Keratinocyte (primary cell): ENCODE measurements at regions not wholly inside any gene's neighbourhood (a gene's known extent, or its start where the extent isn't known, plus 50 kb on each side); places are given as distances from the start of the nearest gene placed in this dataset.

ENCODE experiments used
- DNase-seq: peaks from one replicate; pipeline ENCODE4 v3.0.0-alpha.2; 2011; ENCODE audit warnings: low read depth, missing footprints, low spot score
- FAIRE-seq: peaks from 2 replicates; lab custom pipeline; 2011; peaks lifted over from hg19 to GRCh38; lab: Jason Lieb, UNC
- H2AFZ ChIP-seq: 2 replicates; pipeline ENCODE4 v1.6.0; 2012; ENCODE audit warnings: low read length, control low read depth, inconsistent platforms; ENCODE audit not compliant: control insufficient read depth
- H3K27ac ChIP-seq: 2 replicates; pipeline ENCODE4 v1.5.1; 2011; ENCODE audit warnings: low read length; ENCODE audit not compliant: control insufficient read depth, insufficient read depth
- H3K27me3 ChIP-seq: 3 replicates; pipeline ENCODE4 v1.6.0; 2011; ENCODE audit warnings: low read length; ENCODE audit not compliant: control insufficient read depth, insufficient read depth; ENCODE audit errors: extremely low read depth
- H3K36me3 ChIP-seq, 2 experiments: 2 replicates in 1 of 2; 3 replicates in 1 of 2; pipeline ENCODE4 v1.5.1; 2011; ENCODE audit warnings: low read length in 2 of 2, mild to moderate bottlenecking in 1 of 2; ENCODE audit not compliant: control insufficient read depth in 2 of 2, insufficient read depth in 2 of 2; ENCODE audit errors: extremely low read depth in 1 of 2
- H3K4me1 ChIP-seq: 3 replicates; pipeline ENCODE4 v1.5.1; 2011; ENCODE audit warnings: low read length; ENCODE audit not compliant: control insufficient read depth, insufficient read depth; ENCODE audit errors: extremely low read depth
- H3K4me2 ChIP-seq: 3 replicates; pipeline ENCODE4 v1.6.0; 2011; ENCODE audit warnings: low read depth, low read length; ENCODE audit not compliant: control insufficient read depth, insufficient read depth; ENCODE audit errors: extremely low read depth
- H3K4me3 ChIP-seq, 3 experiments: fragments of 200-600 bp in 1 of 3; sonication (generic) in 1 of 3; 2 replicates in 2 of 3; 3 replicates in 1 of 3; pipeline ENCODE4 v1.5.1; 2011 to 2016; ENCODE audit warnings: low read length in 3 of 3, mild to moderate bottlenecking in 3 of 3, control low read depth in 2 of 3, inconsistent platforms in 1 of 3, low read depth in 1 of 3, mixed read lengths in 1 of 3, mixed run types in 1 of 3, moderate library complexity in 1 of 3; ENCODE audit not compliant: control insufficient read depth in 2 of 3, insufficient read depth in 2 of 3; ENCODE audit errors: extremely low read depth in 1 of 3
- H3K79me2 ChIP-seq: 2 replicates; pipeline ENCODE4 v1.6.0; 2012; ENCODE audit warnings: low read length; ENCODE audit not compliant: control insufficient read depth, insufficient read depth
- H3K9ac ChIP-seq: 3 replicates; pipeline ENCODE4 v1.6.0; 2011; ENCODE audit warnings: low read length; ENCODE audit not compliant: control insufficient read depth, insufficient read depth; ENCODE audit errors: extremely low read depth
- H3K9me1 ChIP-seq: 3 replicates; pipeline ENCODE4 v1.6.0; 2011; ENCODE audit warnings: low read length; ENCODE audit not compliant: control insufficient read depth, insufficient read depth; ENCODE audit errors: extremely low read depth
- H3K9me3 ChIP-seq: 2 replicates; pipeline ENCODE4 v1.5.1; 2012; ENCODE audit warnings: low read depth, low read length; ENCODE audit not compliant: control insufficient read depth
- H4K20me1 ChIP-seq: 3 replicates; pipeline ENCODE4 v1.6.0; 2011; ENCODE audit warnings: low read length; ENCODE audit not compliant: control insufficient read depth, insufficient read depth; ENCODE audit errors: extremely low read depth
- EZH2 ChIP-seq: IDR thresholded peaks from one replicate; pipeline ENCODE4 v1.6.1; 2012; ENCODE audit warnings: inconsistent platforms, mild to moderate bottlenecking, low read length, moderate library complexity
- dilution Hi-C: fragments of 300-500 bp; cut with MboI; formaldehyde crosslinking; loops from one replicate; pipeline ENCODE4 v1.7.0; 2020; ENCODE audit warnings: low sequenced_read_pairs; ENCODE audit not compliant: extremely low pct_ligation_motif_present
- TF ChIP-seq, protein P1 (sequence below), 3 experiments: IDR thresholded peaks in 1 of 3; conservative IDR thresholded peaks in 1 of 3; optimal IDR thresholded peaks in 1 of 3; 2 replicates in 2 of 3; 3 replicates in 1 of 3; pipeline versions ENCODE3 to v1.5.1; 2011; ENCODE audit warnings: low read length in 3 of 3, mild to moderate bottlenecking in 3 of 3, moderate library complexity in 2 of 3, control low read depth in 1 of 3, inconsistent platforms in 1 of 3; ENCODE audit not compliant: insufficient read depth in 2 of 3; ENCODE audit errors: extremely low read depth in 1 of 3

DNA sequence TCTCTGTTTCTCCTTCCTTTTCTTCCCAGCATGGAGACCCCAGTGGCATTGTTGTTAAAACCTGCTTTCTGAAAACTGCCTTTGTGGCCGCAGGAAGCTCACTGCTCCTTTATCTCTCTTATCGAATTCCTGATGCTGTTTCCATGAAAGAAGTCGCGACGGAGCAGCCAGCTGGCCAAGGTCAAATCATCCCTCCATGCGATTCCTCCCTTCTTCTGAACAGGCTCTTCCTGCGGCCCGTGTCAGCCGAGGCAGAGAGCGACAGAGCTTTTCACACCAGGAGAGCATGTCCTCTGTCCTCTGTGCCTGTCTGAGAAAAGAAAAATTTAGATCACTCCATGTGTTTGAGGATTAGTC lies 242.1 kb upstream of the PITRM1 start:
- H3K9ac ChIP-seq: no peak overlapping the region
- DNase-seq (no peak), FAIRE-seq (no peak)
- TF ChIP-seq, protein P1, sequence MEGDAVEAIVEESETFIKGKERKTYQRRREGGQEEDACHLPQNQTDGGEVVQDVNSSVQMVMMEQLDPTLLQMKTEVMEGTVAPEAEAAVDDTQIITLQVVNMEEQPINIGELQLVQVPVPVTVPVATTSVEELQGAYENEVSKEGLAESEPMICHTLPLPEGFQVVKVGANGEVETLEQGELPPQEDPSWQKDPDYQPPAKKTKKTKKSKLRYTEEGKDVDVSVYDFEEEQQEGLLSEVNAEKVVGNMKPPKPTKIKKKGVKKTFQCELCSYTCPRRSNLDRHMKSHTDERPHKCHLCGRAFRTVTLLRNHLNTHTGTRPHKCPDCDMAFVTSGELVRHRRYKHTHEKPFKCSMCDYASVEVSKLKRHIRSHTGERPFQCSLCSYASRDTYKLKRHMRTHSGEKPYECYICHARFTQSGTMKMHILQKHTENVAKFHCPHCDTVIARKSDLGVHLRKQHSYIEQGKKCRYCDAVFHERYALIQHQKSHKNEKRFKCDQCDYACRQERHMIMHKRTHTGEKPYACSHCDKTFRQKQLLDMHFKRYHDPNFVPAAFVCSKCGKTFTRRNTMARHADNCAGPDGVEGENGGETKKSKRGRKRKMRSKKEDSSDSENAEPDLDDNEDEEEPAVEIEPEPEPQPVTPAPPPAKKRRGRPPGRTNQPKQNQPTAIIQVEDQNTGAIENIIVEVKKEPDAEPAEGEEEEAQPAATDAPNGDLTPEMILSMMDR (optimal IDR thresholded peaks at IDR 0.05 in 1 of 3, IDR thresholded peaks at IDR 0.05 in 1 of 3, conservative IDR thresholded peaks at IDR 0.05 in 1 of 3; ENCODE audit: extremely low read depth in 1 of 3, insufficient read depth in 2 of 3, low read length in 3 of 3): no peak
- no peak for TF ChIP-seq EZH2
- H3K4me2 ChIP-seq: no peak overlapping the region
- no peak overlapping the region for H2AFZ ChIP-seq
- H4K20me1 ChIP-seq: no peaks in the 10 kb centered on the region
- H3K27ac ChIP-seq: no peak overlapping the region
- H3K36me3 ChIP-seq: no peaks in the 10 kb centered on the region
- no peaks in the 10 kb centered on the region for H3K27me3 ChIP-seq
- dilution Hi-C loops: no loop called here
- H3K9me1 ChIP-seq: no peaks in the 10 kb centered on the region
- H3K79me2 ChIP-seq: no peaks in the 10 kb centered on the region
- H3K4me3 ChIP-seq: no peak overlapping the region
- peaks cover 2% of the 10 kb centered on the region for H3K9me3 ChIP-seq
- no peaks in the 10 kb centered on the region for H3K4me1 ChIP-seq

GRCh38 chr10:3413937-3414666 lies 241.5 kb upstream of the PITRM1 start:
- Histone ChIP-seq H3K4me2 (no peak overlapping the region), H3K9ac (no peak overlapping the region), H3K27ac (no peak overlapping the region), H4K20me1 (no peaks in the 10 kb centered on the region), H3K9me1 (no peaks in the 10 kb centered on the region), H3K9me3 (peaks cover 2% of the 10 kb centered on the region), H3K79me2 (no peaks in the 10 kb centered on the region), H3K36me3 (no peaks in the 10 kb centered on the region), H3K4me1 (no peaks in the 10 kb centered on the region), H3K4me3 (no peak overlapping the region), H3K27me3 (no peaks in the 10 kb centered on the region), H2AFZ (no peak overlapping the region)
- TF ChIP-seq, protein P1 (optimal IDR thresholded peaks at IDR 0.05 in 1 of 3, IDR thresholded peaks at IDR 0.05 in 1 of 3, conservative IDR thresholded peaks at IDR 0.05 in 1 of 3; ENCODE audit: extremely low read depth in 1 of 3, insufficient read depth in 2 of 3, low read length in 3 of 3): no peak
- no peak for TF ChIP-seq EZH2
- dilution Hi-C loops: no loop called here
- DNase-seq (no peak), FAIRE-seq (no peak)
